ENCODE measurements at regions not wholly inside any gene's neighbourhood (a gene's known extent, or its start where the extent isn't known, plus 50 kb on each side); places are given as distances from the start of the nearest gene placed in this dataset.
A peak's percentile ranks its signal among the peaks of the same experiment; 100 is the strongest.
"Not testable (repeated sequence)": the region's sequence is repeated elsewhere in the genome, so short reads cannot be mapped to it uniquely, and the experiment has no call there.

GRCh38 chr7:32217341-32218153 lies 147.3 kb upstream of the PDE1C start:
- Histone ChIP-seq H2AFZ (ENCODE audit: low read length, unreplicated experiment) (no peak overlapping the region), H3K27ac (ENCODE audit: low read depth, low read length) (no peak overlapping the region), H3K4me1 (ENCODE audit: control insufficient read depth, insufficient read depth, low read length, unreplicated experiment) (no peaks in the 10 kb centered on the region), H3K27me3 (ENCODE audit: insufficient read depth, low read length) (peaks cover 23% of the 10 kb centered on the region), H3K79me2 (ENCODE audit: control insufficient read depth, insufficient read depth, low read length, unreplicated experiment) (no peaks in the 10 kb centered on the region), H3K36me3 (ENCODE audit: insufficient read depth, low read length) (no peaks in the 10 kb centered on the region), H3K4me3 (ENCODE audit: low read depth, low read length) (no peak overlapping the region)

- Histone ChIP-seq H3K79me2 (ENCODE audit: control insufficient read depth, insufficient read depth, low read length, unreplicated experiment) (no peaks in the 10 kb centered on the region), H3K4me3 (ENCODE audit: low read depth, low read length) (no peak overlapping the region), H3K27me3 (ENCODE audit: insufficient read depth, low read length) (peaks cover 29% of the 10 kb centered on the region), H2AFZ (ENCODE audit: low read length, unreplicated experiment) (no peak overlapping the region), H3K36me3 (ENCODE audit: insufficient read depth, low read length) (no peaks in the 10 kb centered on the region), H3K27ac (ENCODE audit: low read depth, low read length) (no peak overlapping the region), H3K4me1 (ENCODE audit: control insufficient read depth, insufficient read depth, low read length, unreplicated experiment) (no peaks in the 10 kb centered on the region)
Observed at GRCh38 chr7:32216759-32217158, 146.6 kb upstream of the PDE1C start.

- Histone ChIP-seq H3K27me3 (ENCODE audit: insufficient read depth, low read length) (peaks cover 29% of the 10 kb centered on the region), H3K4me3 (ENCODE audit: low read depth, low read length) (no peak overlapping the region), H3K4me1 (ENCODE audit: control insufficient read depth, insufficient read depth, low read length, unreplicated experiment) (no peaks in the 10 kb centered on the region), H3K79me2 (ENCODE audit: control insufficient read depth, insufficient read depth, low read length, unreplicated experiment) (no peaks in the 10 kb centered on the region), H3K27ac (ENCODE audit: low read depth, low read length) (no peak overlapping the region), H3K36me3 (ENCODE audit: insufficient read depth, low read length) (no peaks in the 10 kb centered on the region), H2AFZ (ENCODE audit: low read length, unreplicated experiment) (no peak overlapping the region)
Observed at GRCh38 chr7:32215697-32216096, 145.5 kb upstream of the PDE1C start.

GRCh38 chr7:32214913-32215312 lies 144.7 kb upstream of the PDE1C start:
- no peak overlapping the region for H2AFZ ChIP-seq (ENCODE audit: low read length, unreplicated experiment)
- no peak overlapping the region for H3K4me3 ChIP-seq (ENCODE audit: low read depth, low read length)
- H3K79me2 ChIP-seq (ENCODE audit: control insufficient read depth, insufficient read depth, low read length, unreplicated experiment) = no peaks in the 10 kb centered on the region
- H3K27ac ChIP-seq (ENCODE audit: low read depth, low read length) = no peak overlapping the region
- peaks cover 33% of the 10 kb centered on the region for H3K27me3 ChIP-seq (ENCODE audit: insufficient read depth, low read length)
- no peaks in the 10 kb centered on the region for H3K4me1 ChIP-seq (ENCODE audit: control insufficient read depth, insufficient read depth, low read length, unreplicated experiment)
- no peaks in the 10 kb centered on the region for H3K36me3 ChIP-seq (ENCODE audit: insufficient read depth, low read length)

GRCh38 chr7:32212321-32212720 lies 142.1 kb upstream of the PDE1C start:
- no peak overlapping the region for H3K4me3 ChIP-seq (ENCODE audit: low read depth, low read length)
- H3K4me1 ChIP-seq (ENCODE audit: control insufficient read depth, insufficient read depth, low read length, unreplicated experiment) = no peaks in the 10 kb centered on the region
- no peaks in the 10 kb centered on the region for H3K36me3 ChIP-seq (ENCODE audit: insufficient read depth, low read length)
- H3K27ac ChIP-seq (ENCODE audit: low read depth, low read length) = no peak overlapping the region
- no peak overlapping the region for H2AFZ ChIP-seq (ENCODE audit: low read length, unreplicated experiment)
- no peaks in the 10 kb centered on the region for H3K79me2 ChIP-seq (ENCODE audit: control insufficient read depth, insufficient read depth, low read length, unreplicated experiment)
- H3K27me3 ChIP-seq (ENCODE audit: insufficient read depth, low read length) = peaks cover 46% of the 10 kb centered on the region

- no peak overlapping the region for H3K4me3 ChIP-seq (ENCODE audit: low read depth, low read length)
- peaks cover 36% of the 10 kb centered on the region for H3K27me3 ChIP-seq (ENCODE audit: insufficient read depth, low read length)
- H2AFZ ChIP-seq (ENCODE audit: low read length, unreplicated experiment) = no peak overlapping the region
- H3K4me1 ChIP-seq (ENCODE audit: control insufficient read depth, insufficient read depth, low read length, unreplicated experiment) = peaks cover 4% of the 10 kb centered on the region
- H3K36me3 ChIP-seq (ENCODE audit: insufficient read depth, low read length) = no peaks in the 10 kb centered on the region
- no peaks in the 10 kb centered on the region for H3K79me2 ChIP-seq (ENCODE audit: control insufficient read depth, insufficient read depth, low read length, unreplicated experiment)
- no peak overlapping the region for H3K27ac ChIP-seq (ENCODE audit: low read depth, low read length)
Observed at GRCh38 chr7:32206987-32207386, 136.8 kb upstream of the PDE1C start.

- no peaks in the 10 kb centered on the region for H3K36me3 ChIP-seq (ENCODE audit: insufficient read depth, low read length)
- no peaks in the 10 kb centered on the region for H3K79me2 ChIP-seq (ENCODE audit: control insufficient read depth, insufficient read depth, low read length, unreplicated experiment)
- H3K4me1 ChIP-seq (ENCODE audit: control insufficient read depth, insufficient read depth, low read length, unreplicated experiment) = peaks cover 4% of the 10 kb centered on the region
- H2AFZ ChIP-seq (ENCODE audit: low read length, unreplicated experiment) = no peak overlapping the region
- no peak overlapping the region for H3K27ac ChIP-seq (ENCODE audit: low read depth, low read length)
- H3K4me3 ChIP-seq (ENCODE audit: low read depth, low read length) = no peak overlapping the region
- H3K27me3 ChIP-seq (ENCODE audit: insufficient read depth, low read length) = peaks cover 35% of the 10 kb centered on the region
Observed at GRCh38 chr7:32206488-32206887, 136.3 kb upstream of the PDE1C start.

GRCh38 chr7:32205298-32205824 lies 135.2 kb upstream of the PDE1C start:
- H3K4me1 ChIP-seq (ENCODE audit: control insufficient read depth, insufficient read depth, low read length, unreplicated experiment); H3K36me3 ChIP-seq (ENCODE audit: insufficient read depth, low read length); H3K4me3 ChIP-seq (ENCODE audit: low read depth, low read length); H3K27ac ChIP-seq (ENCODE audit: low read depth, low read length); H3K79me2 ChIP-seq (ENCODE audit: control insufficient read depth, insufficient read depth, low read length, unreplicated experiment); H2AFZ ChIP-seq (ENCODE audit: low read length, unreplicated experiment): not testable (repeated sequence)
- H3K27me3 ChIP-seq (ENCODE audit: insufficient read depth, low read length) = peaks cover 35% of the 10 kb centered on the region

GRCh38 chr7:32204361-32205018 lies 134.3 kb upstream of the PDE1C start:
- Histone ChIP-seq H3K4me1 (ENCODE audit: control insufficient read depth, insufficient read depth, low read length, unreplicated experiment) (peaks cover 4% of the 10 kb centered on the region), H3K27me3 (ENCODE audit: insufficient read depth, low read length) (peaks cover 32% of the 10 kb centered on the region), H3K4me3 (ENCODE audit: low read depth, low read length) (peak overlapping the region; percentile 77), H3K36me3 (ENCODE audit: insufficient read depth, low read length) (no peaks in the 10 kb centered on the region), H3K79me2 (ENCODE audit: control insufficient read depth, insufficient read depth, low read length, unreplicated experiment) (no peaks in the 10 kb centered on the region), H3K27ac (ENCODE audit: low read depth, low read length) (no peak overlapping the region), H2AFZ (ENCODE audit: low read length, unreplicated experiment) (peak overlapping the region; percentile 61)

GRCh38 chr7:32200646-32201045 lies 130.4 kb upstream of the PDE1C start:
- Histone ChIP-seq H2AFZ (ENCODE audit: low read length, unreplicated experiment) (no peak overlapping the region), H3K4me1 (ENCODE audit: control insufficient read depth, insufficient read depth, low read length, unreplicated experiment) (peaks cover 4% of the 10 kb centered on the region), H3K79me2 (ENCODE audit: control insufficient read depth, insufficient read depth, low read length, unreplicated experiment) (no peaks in the 10 kb centered on the region), H3K27ac (ENCODE audit: low read depth, low read length) (no peak overlapping the region), H3K36me3 (ENCODE audit: insufficient read depth, low read length) (no peaks in the 10 kb centered on the region), H3K4me3 (ENCODE audit: low read depth, low read length) (no peak overlapping the region), H3K27me3 (ENCODE audit: insufficient read depth, low read length) (0 out of 2 replicates have a peak, but pooled peaks cover 5% of the 10 kb centered on the region)

GRCh38 chr7:32194537-32194936 lies 124.3 kb upstream of the PDE1C start:
- no peaks in the 10 kb centered on the region for H3K36me3 ChIP-seq (ENCODE audit: insufficient read depth, low read length)
- H2AFZ ChIP-seq (ENCODE audit: low read length, unreplicated experiment) = no peak overlapping the region
- no peak overlapping the region for H3K27ac ChIP-seq (ENCODE audit: low read depth, low read length)
- no peaks in the 10 kb centered on the region for H3K4me1 ChIP-seq (ENCODE audit: control insufficient read depth, insufficient read depth, low read length, unreplicated experiment)
- no peak overlapping the region for H3K4me3 ChIP-seq (ENCODE audit: low read depth, low read length)
- no peaks in the 10 kb centered on the region for H3K27me3 ChIP-seq (ENCODE audit: insufficient read depth, low read length)
- H3K79me2 ChIP-seq (ENCODE audit: control insufficient read depth, insufficient read depth, low read length, unreplicated experiment) = no peaks in the 10 kb centered on the region
